Activated CD8-positive, alpha-beta T cell treated with anti-CD3 and anti-CD28 coated beads for 36 hours (primary cell): ENCODE measurements at regions not wholly inside any gene's neighbourhood (a gene's known extent, or its start where the extent isn't known, plus 50 kb on each side); places are given as distances from the start of the nearest gene placed in this dataset.

Source experiments
- ATAC-seq: fragments of 200-7000 bp; cut with Tn5 transposase; one replicate; pipeline ENCODE4 v1.10.0; 2021; ENCODE audit warnings: mild to moderate bottlenecking, moderate library complexity
- CTCF ChIA-PET: fragments of 350-600 bp; sonication (Branson Sonifier 250); formaldehyde crosslinking; loops from one replicate; lab custom pipeline; 2021; ENCODE audit warnings: antibody characterized with exemption; lab: Charles Lee
- POLR2A ChIA-PET: fragments of 350-600 bp; sonication (Branson Sonifier 250); formaldehyde crosslinking; loops from one replicate; lab custom pipeline; 2021; ENCODE audit warnings: antibody characterized with exemption; lab: Charles Lee
- DNase-seq: peaks from one replicate; pipeline ENCODE4 v3.0.0-alpha.2; 2020
- H3K27ac Mint-ChIP-seq: one replicate; pipeline ENCODE4 v1.8.0; 2021; ENCODE audit warnings: mild to moderate bottlenecking, mixed read lengths
- H3K27me3 Mint-ChIP-seq: one replicate; pipeline ENCODE4 v1.8.0; 2021; ENCODE audit warnings: mixed read lengths
- H3K36me3 Mint-ChIP-seq: one replicate; pipeline ENCODE4 v1.8.0; 2021; ENCODE audit warnings: low read depth, mixed read lengths
- H3K4me1 Mint-ChIP-seq: one replicate; pipeline ENCODE4 v1.8.0; 2021; ENCODE audit warnings: low read depth, mixed read lengths
- H3K4me3 Mint-ChIP-seq: one replicate; pipeline ENCODE4 v1.8.0; 2021; ENCODE audit warnings: mild to moderate bottlenecking, moderate library complexity, mixed read lengths
- H3K9me3 Mint-ChIP-seq: one replicate; pipeline ENCODE4 v1.8.0; 2021; ENCODE audit warnings: mixed read lengths
- CTCF ChIP-seq: fragments of 200-600 bp; IDR thresholded peaks from one replicate; pipeline ENCODE4 v1.8.0; 2022; ENCODE audit warnings: antibody characterized with exemption, mild to moderate bottlenecking
- intact Hi-C: fragments of 100-400 bp; cut with micrococcal nuclease; formaldehyde crosslinking; loops from one replicate; pipeline ENCODE4 v1.10.0; 2022

GRCh38 chr6:16078064-16078463 lies 50.8 kb upstream of the MYLIP start:
- Mint-ChIP-seq H3K27ac (no peak overlapping the region), H3K4me3 (no peak overlapping the region), H3K4me1 (no peaks in the 10 kb centered on the region), H3K27me3 (no peaks in the 10 kb centered on the region), H3K36me3 (no peaks in the 10 kb centered on the region), H3K9me3 (no peaks in the 10 kb centered on the region)
- POLR2A ChIA-PET, result no interaction called here
- intact Hi-C loops, result no loop called here
- TF ChIP-seq CTCF, result no peak
- DNase-seq, result no peak
- ATAC-seq, result no peak
- CTCF ChIA-PET, result no interaction called here

- DNase-seq (no peak), ATAC-seq (no peak)
- ChIA-PET POLR2A (no interaction called here), CTCF (no interaction called here)
- intact Hi-C loops, result no loop called here
- TF ChIP-seq CTCF, result no peak
- Mint-ChIP-seq H3K4me3 (no peak overlapping the region), H3K27me3 (peaks cover 2% of the 10 kb centered on the region), H3K27ac (no peak overlapping the region), H3K4me1 (no peaks in the 10 kb centered on the region), H3K36me3 (no peaks in the 10 kb centered on the region), H3K9me3 (no peaks in the 10 kb centered on the region)
These were observed 59.2 kb upstream of the MYLIP start for GRCh38 chr6:16069671-16070070.

GRCh38 chr6:16069222-16069621 lies 59.7 kb upstream of the MYLIP start:
- no peak for ATAC-seq
- no peak overlapping the region for H3K4me3 Mint-ChIP-seq
- peaks cover 2% of the 10 kb centered on the region for H3K27me3 Mint-ChIP-seq
- no peaks in the 10 kb centered on the region for H3K36me3 Mint-ChIP-seq
- TF ChIP-seq CTCF, result no peak
- intact Hi-C loops, result no loop called here
- DNase-seq, result no peak
- ChIA-PET CTCF (no interaction called here), POLR2A (no interaction called here)
- no peak overlapping the region for H3K27ac Mint-ChIP-seq
- H3K9me3 Mint-ChIP-seq, result no peaks in the 10 kb centered on the region
- H3K4me1 Mint-ChIP-seq, result no peaks in the 10 kb centered on the region

GRCh38 chr6:16067568-16067967 lies 61.3 kb upstream of the MYLIP start:
- Mint-ChIP-seq H3K4me3 (no peak overlapping the region), H3K9me3 (no peaks in the 10 kb centered on the region), H3K27ac (no peak overlapping the region), H3K27me3 (peaks cover 2% of the 10 kb centered on the region), H3K36me3 (no peaks in the 10 kb centered on the region), H3K4me1 (no peaks in the 10 kb centered on the region)
- ChIA-PET CTCF (no interaction called here), POLR2A (no interaction called here)
- no peak for TF ChIP-seq CTCF
- DNase-seq, result no peak
- ATAC-seq, result no peak
- intact Hi-C loops, result no loop called here

DNA sequence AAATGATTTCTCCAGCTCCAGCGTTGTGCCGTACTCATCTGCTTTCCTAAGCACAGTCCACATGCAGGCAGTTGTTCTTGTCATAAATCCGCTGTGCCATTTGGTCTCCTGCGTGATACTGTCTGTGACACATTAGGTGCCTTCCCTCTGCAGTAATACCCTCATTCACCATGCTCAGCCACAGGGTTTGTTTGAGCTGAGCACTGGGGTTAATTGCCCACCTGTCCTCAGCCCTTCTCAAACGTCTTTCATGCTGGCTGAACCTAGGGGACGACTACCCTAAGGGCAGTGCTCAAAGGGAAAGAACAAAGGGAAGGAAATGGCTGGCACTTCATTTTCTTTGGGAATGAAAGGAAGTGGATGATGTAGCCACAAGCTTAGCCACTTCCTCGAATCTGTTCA lies 64.2 kb upstream of the MYLIP start:
- H3K36me3 Mint-ChIP-seq, result no peaks in the 10 kb centered on the region
- no peak overlapping the region for H3K27ac Mint-ChIP-seq
- H3K9me3 Mint-ChIP-seq, result no peaks in the 10 kb centered on the region
- intact Hi-C loops, result no loop called here
- POLR2A ChIA-PET, result no interaction called here
- CTCF ChIA-PET, result no interaction called here
- H3K4me3 Mint-ChIP-seq, result no peak overlapping the region
- no peak for ATAC-seq
- peaks cover 2% of the 10 kb centered on the region for H3K27me3 Mint-ChIP-seq
- TF ChIP-seq CTCF, result no peak
- DNase-seq, result no peak
- no peaks in the 10 kb centered on the region for H3K4me1 Mint-ChIP-seq
